ENCODE measurements at regions not wholly inside any gene's neighbourhood (a gene's known extent, or its start where the extent isn't known, plus 50 kb on each side); places are given as distances from the start of the nearest gene placed in this dataset.
"Not testable (repeated sequence)": the region's sequence is repeated elsewhere in the genome, so short reads cannot be mapped to it uniquely, and the experiment has no call there.

- no peak for DNase-seq (ENCODE audit: low read depth)
Observed at GRCh38 chr16:86074651-86075487, 175.9 kb downstream of the IRF8 start.

- no peak for DNase-seq (ENCODE audit: low read depth)
Observed at GRCh38 chr16:86075488-86075785, 176.5 kb downstream of the IRF8 start.

- no peak for DNase-seq (ENCODE audit: low read depth)
Observed at GRCh38 chr16:86075839-86076440, 177.0 kb downstream of the IRF8 start.

- DNase-seq (ENCODE audit: low read depth) = no peak
Observed at GRCh38 chr16:86076606-86077005, 177.6 kb downstream of the IRF8 start.

GRCh38 chr16:86077243-86077940 lies 178.4 kb downstream of the IRF8 start:
- no peak for DNase-seq (ENCODE audit: low read depth)

- no peak for DNase-seq (ENCODE audit: low read depth)
Observed at GRCh38 chr16:86078121-86078600, 179.2 kb downstream of the IRF8 start.

GRCh38 chr16:86078711-86079110 lies 179.7 kb downstream of the IRF8 start:
- not testable (repeated sequence) for DNase-seq (ENCODE audit: low read depth)

GRCh38 chr16:86079255-86079885 lies 180.4 kb downstream of the IRF8 start:
- no peak for DNase-seq (ENCODE audit: low read depth)

GRCh38 chr16:86080131-86080875 lies 181.3 kb downstream of the IRF8 start:
- no peak for DNase-seq (ENCODE audit: low read depth)

GRCh38 chr16:86080982-86081381 lies 182.0 kb downstream of the IRF8 start:
- DNase-seq (ENCODE audit: low read depth) = no peak

- DNase-seq (ENCODE audit: low read depth) = no peak
Observed at GRCh38 chr16:86082418-86083030, 183.6 kb downstream of the IRF8 start.

GRCh38 chr16:86083382-86084002 lies 184.5 kb downstream of the IRF8 start:
- no peak for DNase-seq (ENCODE audit: low read depth)

GRCh38 chr16:86085161-86085611 lies 186.2 kb downstream of the IRF8 start:
- no peak for DNase-seq (ENCODE audit: low read depth)

GRCh38 chr16:86085795-86086194 lies 186.8 kb downstream of the IRF8 start:
- DNase-seq (ENCODE audit: low read depth) = no peak

GRCh38 chr16:86086471-86086870 lies 187.5 kb downstream of the IRF8 start:
- no peak for DNase-seq (ENCODE audit: low read depth)

GRCh38 chr16:86087011-86087895 lies 188.3 kb downstream of the IRF8 start:
- DNase-seq (ENCODE audit: low read depth) = no peak

GRCh38 chr16:86087896-86088230 lies 188.9 kb downstream of the IRF8 start:
- DNase-seq (ENCODE audit: low read depth) = no peak

- no peak for DNase-seq (ENCODE audit: low read depth)
Observed at GRCh38 chr16:86088287-86088686, 189.3 kb downstream of the IRF8 start.

GRCh38 chr16:86088816-86089215 lies 189.9 kb downstream of the IRF8 start:
- no peak for DNase-seq (ENCODE audit: low read depth)

- no peak for DNase-seq (ENCODE audit: low read depth)
Observed at GRCh38 chr16:86089334-86089900, 190.5 kb downstream of the IRF8 start.

Data from fibroblast of gingiva (primary cell).